Loucy (cell line): ENCODE measurements at regions not wholly inside any gene's neighbourhood (a gene's known extent, or its start where the extent isn't known, plus 50 kb on each side); places are given as distances from the start of the nearest gene placed in this dataset.

Source experiments
- EZH2phosphoT487 ChIP-seq: fragments of 200-600 bp; IDR thresholded peaks from 2 replicates; pipeline ENCODE4 v1.6.1; 2018; ENCODE audit warnings: antibody characterized with exemption, mild to moderate bottlenecking, moderate library complexity, borderline replicate concordance
- TF ChIP-seq, protein P1 (sequence below): fragments of 200-600 bp; sonication (generic); conservative IDR thresholded peaks from 2 replicates; pipeline ENCODE4 v1.5.1; 2014; ENCODE audit warnings: mild to moderate bottlenecking, antibody characterized with exemption, low read length

- TF ChIP-seq, protein P1, sequence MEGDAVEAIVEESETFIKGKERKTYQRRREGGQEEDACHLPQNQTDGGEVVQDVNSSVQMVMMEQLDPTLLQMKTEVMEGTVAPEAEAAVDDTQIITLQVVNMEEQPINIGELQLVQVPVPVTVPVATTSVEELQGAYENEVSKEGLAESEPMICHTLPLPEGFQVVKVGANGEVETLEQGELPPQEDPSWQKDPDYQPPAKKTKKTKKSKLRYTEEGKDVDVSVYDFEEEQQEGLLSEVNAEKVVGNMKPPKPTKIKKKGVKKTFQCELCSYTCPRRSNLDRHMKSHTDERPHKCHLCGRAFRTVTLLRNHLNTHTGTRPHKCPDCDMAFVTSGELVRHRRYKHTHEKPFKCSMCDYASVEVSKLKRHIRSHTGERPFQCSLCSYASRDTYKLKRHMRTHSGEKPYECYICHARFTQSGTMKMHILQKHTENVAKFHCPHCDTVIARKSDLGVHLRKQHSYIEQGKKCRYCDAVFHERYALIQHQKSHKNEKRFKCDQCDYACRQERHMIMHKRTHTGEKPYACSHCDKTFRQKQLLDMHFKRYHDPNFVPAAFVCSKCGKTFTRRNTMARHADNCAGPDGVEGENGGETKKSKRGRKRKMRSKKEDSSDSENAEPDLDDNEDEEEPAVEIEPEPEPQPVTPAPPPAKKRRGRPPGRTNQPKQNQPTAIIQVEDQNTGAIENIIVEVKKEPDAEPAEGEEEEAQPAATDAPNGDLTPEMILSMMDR = no peak
- no peak for TF ChIP-seq EZH2phosphoT487
Measured at GRCh38 chr6:80503660-80504059, 397.2 kb downstream of the BCKDHB start.
